ENCODE measurements at regions not wholly inside any gene's neighbourhood (a gene's known extent, or its start where the extent isn't known, plus 50 kb on each side); places are given as distances from the start of the nearest gene placed in this dataset.

- no peak for TF ChIP-seq Cebpa-rat (IDR thresholded peaks at IDR 0.05)
- no peak overlapping the region for H3K4me3 ChIP-seq
- no peak overlapping the region for H3K27ac ChIP-seq
- no peaks in the 10 kb centered on the region for H3K27me3 ChIP-seq
- no peaks in the 10 kb centered on the region for H3K36me3 ChIP-seq
- H3K9me3 ChIP-seq: peaks cover 9% of the 10 kb centered on the region; the same call in 1 of the 2 replicates
- no peak overlapping the region for H3K9ac ChIP-seq
- no peaks in the 10 kb centered on the region for H3K4me1 ChIP-seq
- H4K20me1 ChIP-seq: no peaks in the 10 kb centered on the region
- H3K4me2 ChIP-seq: no peak overlapping the region
Observed at GRCh38 chr5:16013334-16014065, 166.1 kb downstream of the MARCHF11 start.

- H3K9ac ChIP-seq: no peak overlapping the region
- H3K27ac ChIP-seq: no peak overlapping the region
- no peak overlapping the region for H3K4me3 ChIP-seq
- TF ChIP-seq Cebpa-rat (IDR thresholded peaks at IDR 0.05): no peak
- peaks cover 20% of the 10 kb centered on the region for H3K4me1 ChIP-seq
- no peaks in the 10 kb centered on the region for H3K36me3 ChIP-seq
- no peaks in the 10 kb centered on the region for H3K27me3 ChIP-seq
- H3K9me3 ChIP-seq: 0 out of 2 replicates have a peak, but pooled peaks cover 5% of the 10 kb centered on the region
- no peaks in the 10 kb centered on the region for H4K20me1 ChIP-seq
- H3K4me2 ChIP-seq: no peak overlapping the region
Observed at GRCh38 chr5:16009256-16009655, 170.3 kb downstream of the MARCHF11 start.

GRCh38 chr5:16007750-16008415, 171.7 kb downstream of the MARCHF11 start:
- Histone ChIP-seq H3K27me3 (no peaks in the 10 kb centered on the region), H3K9me3 (0 out of 2 replicates have a peak, but pooled peaks cover 5% of the 10 kb centered on the region), H3K36me3 (no peaks in the 10 kb centered on the region), H3K9ac (no peak overlapping the region), H3K27ac (no peak overlapping the region), H3K4me3 (no peak overlapping the region), H3K4me1 (peaks cover 20% of the 10 kb centered on the region), H4K20me1 (no peaks in the 10 kb centered on the region), H3K4me2 (no peak overlapping the region)
- TF ChIP-seq Cebpa-rat (IDR thresholded peaks at IDR 0.05): no peak

- Histone ChIP-seq H3K27me3 (no peaks in the 10 kb centered on the region), H4K20me1 (no peaks in the 10 kb centered on the region), H3K27ac (no peak overlapping the region), H3K4me3 (no peak overlapping the region), H3K36me3 (no peaks in the 10 kb centered on the region), H3K9me3 (0 out of 2 replicates have a peak, but pooled peaks cover 5% of the 10 kb centered on the region), H3K4me1 (peaks cover 20% of the 10 kb centered on the region), H3K4me2 (peak overlapping the region; percentile 38), H3K9ac (no peak overlapping the region)
- TF ChIP-seq Cebpa-rat (IDR thresholded peaks at IDR 0.05): no peak
Observed at GRCh38 chr5:16005225-16005624, 174.4 kb downstream of the MARCHF11 start.

GRCh38 chr5:16000056-16000455, 179.5 kb downstream of the MARCHF11 start:
- Histone ChIP-seq H3K36me3 (no peaks in the 10 kb centered on the region), H3K4me1 (peaks cover 5% of the 10 kb centered on the region), H3K9ac (no peak overlapping the region), H4K20me1 (no peaks in the 10 kb centered on the region), H3K4me3 (no peak overlapping the region), H3K27me3 (no peaks in the 10 kb centered on the region), H3K9me3 (no peaks in the 10 kb centered on the region), H3K4me2 (no peak overlapping the region), H3K27ac (no peak overlapping the region)
- no peak for TF ChIP-seq Cebpa-rat (IDR thresholded peaks at IDR 0.05)

- H3K4me3 ChIP-seq: no peak overlapping the region
- H3K4me2 ChIP-seq: no peak overlapping the region
- no peaks in the 10 kb centered on the region for H3K4me1 ChIP-seq
- H4K20me1 ChIP-seq: no peaks in the 10 kb centered on the region
- no peaks in the 10 kb centered on the region for H3K27me3 ChIP-seq
- peaks cover 21% of the 10 kb centered on the region for H3K9me3 ChIP-seq
- H3K27ac ChIP-seq: no peak overlapping the region
- H3K36me3 ChIP-seq: no peaks in the 10 kb centered on the region
- H3K9ac ChIP-seq: no peak overlapping the region
- no peak for TF ChIP-seq Cebpa-rat (IDR thresholded peaks at IDR 0.05)
Observed at GRCh38 chr5:15995341-15996052, 184.1 kb downstream of the MARCHF11 start.

- H3K4me2 ChIP-seq: no peak overlapping the region
- H3K27ac ChIP-seq: no peak overlapping the region
- no peaks in the 10 kb centered on the region for H4K20me1 ChIP-seq
- TF ChIP-seq Cebpa-rat (IDR thresholded peaks at IDR 0.05): no peak
- H3K9me3 ChIP-seq: peaks cover 21% of the 10 kb centered on the region
- no peak overlapping the region for H3K9ac ChIP-seq
- H3K36me3 ChIP-seq: no peaks in the 10 kb centered on the region
- H3K27me3 ChIP-seq: no peaks in the 10 kb centered on the region
- no peaks in the 10 kb centered on the region for H3K4me1 ChIP-seq
- H3K4me3 ChIP-seq: no peak overlapping the region
Observed at GRCh38 chr5:15993919-15994318, 185.7 kb downstream of the MARCHF11 start.

- Histone ChIP-seq H3K9ac (no peak overlapping the region), H4K20me1 (no peaks in the 10 kb centered on the region), H3K27ac (no peak overlapping the region), H3K27me3 (no peaks in the 10 kb centered on the region), H3K4me1 (no peaks in the 10 kb centered on the region), H3K4me2 (no peak overlapping the region), H3K4me3 (no peak overlapping the region), H3K9me3 (peaks cover 21% of the 10 kb centered on the region), H3K36me3 (no peaks in the 10 kb centered on the region)
- no peak for TF ChIP-seq Cebpa-rat (IDR thresholded peaks at IDR 0.05)
Observed at GRCh38 chr5:15993334-15993733, 186.3 kb downstream of the MARCHF11 start.

- H3K9me3 ChIP-seq: peaks cover 21% of the 10 kb centered on the region
- H3K9ac ChIP-seq: no peak overlapping the region
- no peak for TF ChIP-seq Cebpa-rat (IDR thresholded peaks at IDR 0.05)
- H4K20me1 ChIP-seq: no peaks in the 10 kb centered on the region
- H3K4me3 ChIP-seq: no peak overlapping the region
- no peak overlapping the region for H3K27ac ChIP-seq
- no peaks in the 10 kb centered on the region for H3K4me1 ChIP-seq
- H3K27me3 ChIP-seq: no peaks in the 10 kb centered on the region
- no peaks in the 10 kb centered on the region for H3K36me3 ChIP-seq
- H3K4me2 ChIP-seq: no peak overlapping the region
Observed at GRCh38 chr5:15992918-15993317, 186.7 kb downstream of the MARCHF11 start.

GRCh38 chr5:15991586-15991985, 188.0 kb downstream of the MARCHF11 start:
- no peaks in the 10 kb centered on the region for H3K4me1 ChIP-seq
- no peak overlapping the region for H3K27ac ChIP-seq
- H3K9ac ChIP-seq: no peak overlapping the region
- H4K20me1 ChIP-seq: no peaks in the 10 kb centered on the region
- TF ChIP-seq Cebpa-rat (IDR thresholded peaks at IDR 0.05): no peak
- H3K4me2 ChIP-seq: no peak overlapping the region
- no peaks in the 10 kb centered on the region for H3K36me3 ChIP-seq
- peaks cover 21% of the 10 kb centered on the region for H3K9me3 ChIP-seq
- no peak overlapping the region for H3K4me3 ChIP-seq
- H3K27me3 ChIP-seq: no peaks in the 10 kb centered on the region

Data from BLaER1 (cell line).